GM23338 (cell line): ENCODE measurements at regions not wholly inside any gene's neighbourhood (a gene's known extent, or its start where the extent isn't known, plus 50 kb on each side); places are given as distances from the start of the nearest gene placed in this dataset.

Source experiments
- ATAC-seq: fragments of 200-7000 bp; cut with Tn5 transposase; 3 replicates; pipeline ENCODE4 v1.9.1; 2020
- DNase-seq: peaks from one replicate; pipeline ENCODE4 v3.0.0-alpha.2; 2015; ENCODE audit warnings: low spot score
- H2AFZ ChIP-seq: fragments of 200-600 bp; sonication (generic); 2 replicates; pipeline ENCODE4 v1.8.0; 2016; ENCODE audit warnings: antibody characterized with exemption, mild to moderate bottlenecking, moderate library complexity
- H3F3A ChIP-seq: fragments of 200-600 bp; sonication (generic); replicated peaks from 2 replicates; pipeline ENCODE4 v1.8.0; 2017; ENCODE audit warnings: antibody characterized with exemption, mixed run types, low read depth
- H3K27ac ChIP-seq: fragments of 200-600 bp; sonication (generic); 2 replicates; pipeline ENCODE4 v1.6.1; 2016; ENCODE audit warnings: low read depth
- H3K27me3 ChIP-seq: fragments of 200-600 bp; sonication (generic); 2 replicates; pipeline ENCODE4 v1.8.0; 2016; ENCODE audit warnings: mild to moderate bottlenecking, mixed run types, moderate library complexity; ENCODE audit not compliant: insufficient read depth
- H3K36me3 ChIP-seq: fragments of 200-600 bp; sonication (generic); 2 replicates; pipeline ENCODE4 v1.8.0; 2016; ENCODE audit warnings: mild to moderate bottlenecking; ENCODE audit not compliant: insufficient read depth
- H3K4me1 ChIP-seq: fragments of 200-600 bp; sonication (generic); 2 replicates; pipeline ENCODE4 v1.8.0; 2016; ENCODE audit warnings: mild to moderate bottlenecking, moderate library complexity; ENCODE audit not compliant: insufficient read depth
- H3K4me2 ChIP-seq: fragments of 200-600 bp; sonication (generic); 2 replicates; pipeline ENCODE4 v1.7.1; 2017; ENCODE audit warnings: mixed run types
- H3K4me3 ChIP-seq: fragments of 200-600 bp; sonication (generic); 2 replicates; pipeline ENCODE4 v1.6.1; 2016; ENCODE audit warnings: mixed run types
- H3K79me2 ChIP-seq: fragments of 200-600 bp; sonication (generic); replicated peaks from 2 replicates; pipeline ENCODE4 v1.8.0; 2017; ENCODE audit warnings: mild to moderate bottlenecking; ENCODE audit not compliant: insufficient read depth
- H3K9me2 ChIP-seq: fragments of 200-600 bp; sonication (generic); 2 replicates; pipeline ENCODE4 v1.8.0; 2017; ENCODE audit not compliant: insufficient read depth
- H4K20me1 ChIP-seq: fragments of 200-600 bp; sonication (generic); replicated peaks from 2 replicates; pipeline ENCODE4 v1.8.0; 2017; ENCODE audit warnings: mild to moderate bottlenecking; ENCODE audit not compliant: insufficient read depth
- H3K27ac Mint-ChIP-seq: 2 replicates; pipeline ENCODE4 v1.8.0; 2020; ENCODE audit warnings: inconsistent platforms, mild to moderate bottlenecking, moderate library complexity, mixed read lengths
- H3K27me3 Mint-ChIP-seq: 3 replicates; pipeline ENCODE4 v1.8.0; 2022; ENCODE audit warnings: low read depth, mild to moderate bottlenecking, moderate library complexity, mixed read lengths, inconsistent platforms; ENCODE audit not compliant: insufficient read depth, poor library complexity
- H3K36me3 Mint-ChIP-seq: 3 replicates; pipeline ENCODE4 v1.8.0; 2021; ENCODE audit warnings: low read depth, mild to moderate bottlenecking, inconsistent platforms, moderate library complexity, mixed read lengths
- H3K4me1 Mint-ChIP-seq: 3 replicates; pipeline ENCODE4 v1.8.0; 2020; ENCODE audit warnings: mild to moderate bottlenecking, inconsistent platforms, mixed read lengths
- H3K4me3 Mint-ChIP-seq: 3 replicates; pipeline ENCODE4 v1.8.0; 2021; ENCODE audit warnings: moderate library complexity, mild to moderate bottlenecking, inconsistent platforms, mixed read lengths
- H3K9me3 Mint-ChIP-seq: 3 replicates; pipeline ENCODE4 v1.8.0; 2020; ENCODE audit warnings: moderate library complexity, mild to moderate bottlenecking, inconsistent platforms, mixed read lengths
- EZH2 ChIP-seq: fragments of 200-600 bp; sonication (generic); IDR thresholded peaks from one replicate; pipeline ENCODE4 v1.8.0; 2017; ENCODE audit warnings: antibody characterized with exemption, mild to moderate bottlenecking, low read depth; ENCODE audit not compliant: unreplicated experiment
- EZH2phosphoT487 ChIP-seq: fragments of 200-600 bp; sonication (generic); IDR thresholded peaks from one replicate; pipeline ENCODE4 v1.8.1; 2018; ENCODE audit warnings: antibody characterized with exemption; ENCODE audit not compliant: unreplicated experiment
- NANOG ChIP-seq: IDR thresholded peaks from 2 replicates; pipeline ENCODE4 v1.6.1; 2016; ENCODE audit warnings: antibody characterized with exemption, borderline replicate concordance
- POLR2AphosphoS5 ChIP-seq: IDR thresholded peaks from 2 replicates; pipeline ENCODE4 v1.6.1; 2016; ENCODE audit warnings: antibody characterized with exemption, low read depth
- REST ChIP-seq: IDR thresholded peaks from one replicate; pipeline ENCODE4 v1.6.1; 2018; ENCODE audit warnings: antibody characterized with exemption; ENCODE audit not compliant: unreplicated experiment
- ZNF331 ChIP-seq: fragments of 250-450 bp; sonication (Bioruptor Pico); IDR thresholded peaks from 2 replicates; pipeline ENCODE4 v1.5.0; 2020; ENCODE audit warnings: low read depth, mild to moderate bottlenecking, moderate library complexity
- ZNF462 ChIP-seq: fragments of 250-450 bp; sonication (Bioruptor Pico); IDR thresholded peaks from 2 replicates; pipeline ENCODE4 v1.5.0; 2020; ENCODE audit warnings: mild to moderate bottlenecking, moderate library complexity

GRCh38 chr18:77896586-77897252, 647.1 kb downstream of the GALR1 start (continued):
- TF ChIP-seq ZNF462 (CRISPR knock-in tag) (no peak), REST (no peak), EZH2phosphoT487 (no peak), POLR2AphosphoS5 (no peak)

GRCh38 chr18:77897606-77898005, 648.0 kb downstream of the GALR1 start:
- H3K27ac ChIP-seq: no peak overlapping the region
- Mint-ChIP-seq H3K4me3 (no peak overlapping the region), H3K9me3 (peaks cover 82% of the 10 kb centered on the region), H3K27ac (no peak overlapping the region), H3K4me1 (no peaks in the 10 kb centered on the region), H3K36me3 (peaks cover 3% of the 10 kb centered on the region; the same call in 2 of the 3 replicates), H3K27me3 (peaks cover 3% of the 10 kb centered on the region)
- no peaks in the 10 kb centered on the region for H3F3A ChIP-seq
- no peaks in the 10 kb centered on the region for H3K79me2 ChIP-seq
- DNase-seq (no peak), ATAC-seq (no peak)
- TF ChIP-seq ZNF331 (CRISPR knock-in tag): no peak
- no peak for TF ChIP-seq NANOG
- no peak for TF ChIP-seq POLR2AphosphoS5
- TF ChIP-seq EZH2: no peak
- no peak overlapping the region for H3K4me3 ChIP-seq
- H2AFZ ChIP-seq: no peak overlapping the region
- H3K27me3 ChIP-seq: no peaks in the 10 kb centered on the region
- H3K4me1 ChIP-seq: no peaks in the 10 kb centered on the region
- H3K9me2 ChIP-seq: no peaks in the 10 kb centered on the region
- H3K36me3 ChIP-seq: no peaks in the 10 kb centered on the region
- no peaks in the 10 kb centered on the region for H4K20me1 ChIP-seq
- no peak overlapping the region for H3K4me2 ChIP-seq
